GM12892 (cell line): ENCODE measurements at regions not wholly inside any gene's neighbourhood (a gene's known extent, or its start where the extent isn't known, plus 50 kb on each side); places are given as distances from the start of the nearest gene placed in this dataset.

Experiments
- DNase-seq: peaks from one replicate; pipeline ENCODE4 v3.0.0; 2011; ENCODE audit not compliant: insufficient read length
- FAIRE-seq: peaks from 2 replicates; lab custom pipeline; 2011; peaks lifted over from hg19 to GRCh38; lab: Jason Lieb, UNC
- POLR2A ChIP-seq: IDR thresholded peaks from 2 replicates; pipeline ENCODE4 v1.6.1; 2011; ENCODE audit warnings: low read depth, low read length, control low read depth
- POLR2AphosphoS5 ChIP-seq: IDR thresholded peaks from 2 replicates; pipeline ENCODE4 v1.6.1; 2011; ENCODE audit warnings: low read depth, low read length, control low read depth
- TAF1 ChIP-seq: IDR thresholded peaks from 2 replicates; pipeline ENCODE4 v1.6.1; 2011; ENCODE audit warnings: low read depth, mild to moderate bottlenecking, control low read depth, low read length, borderline replicate concordance

GRCh38 chr12:94074980-94075629 is 73.3 kb upstream of the PLXNC1 start:
- no peak for TF ChIP-seq POLR2A
- no peak for TF ChIP-seq TAF1
- no peak for TF ChIP-seq POLR2AphosphoS5
- no peak for FAIRE-seq
- DNase-seq: no peak

GRCh38 chr12:94077209-94077608 is 71.2 kb upstream of the PLXNC1 start:
- DNase-seq: no peak
- TF ChIP-seq TAF1: no peak
- TF ChIP-seq POLR2AphosphoS5: no peak
- no peak for FAIRE-seq

GRCh38 chr12:94078138-94078723 is 70.1 kb upstream of the PLXNC1 start:
- FAIRE-seq (no peak), DNase-seq (no peak)
- no peak for TF ChIP-seq TAF1
- no peak for TF ChIP-seq POLR2A
- no peak for TF ChIP-seq POLR2AphosphoS5

GRCh38 chr12:94078736-94079509 is 69.5 kb upstream of the PLXNC1 start:
- FAIRE-seq: no peak

GRCh38 chr12:94079566-94080340 is 68.6 kb upstream of the PLXNC1 start:
- no peak for FAIRE-seq
- DNase-seq: no peak
- TF ChIP-seq POLR2AphosphoS5 (no peak), TAF1 (no peak), POLR2A (no peak)

More at GRCh38 chr12:94078736-94079509, 69.5 kb upstream of the PLXNC1 start:
- no peak for DNase-seq
- no peak for TF ChIP-seq TAF1
- TF ChIP-seq POLR2A: no peak

GRCh38 chr12:94080341-94081009 is 67.9 kb upstream of the PLXNC1 start:
- FAIRE-seq: no peak
- DNase-seq: no peak
- TF ChIP-seq POLR2A: no peak
- no peak for TF ChIP-seq POLR2AphosphoS5
- no peak for TF ChIP-seq TAF1

- TF ChIP-seq TAF1 (no peak), POLR2A (no peak), POLR2AphosphoS5 (no peak)
- FAIRE-seq: no peak
- DNase-seq: no peak
Observed at GRCh38 chr12:94082690-94083089, 65.7 kb upstream of the PLXNC1 start.

- DNase-seq: no peak
- no peak for FAIRE-seq
- TF ChIP-seq TAF1: no peak
- no peak for TF ChIP-seq POLR2AphosphoS5
- TF ChIP-seq POLR2A: no peak
Observed at GRCh38 chr12:94089891-94090290, 58.5 kb upstream of the PLXNC1 start.

- DNase-seq: no peak
- no peak for FAIRE-seq
- TF ChIP-seq TAF1: no peak
- TF ChIP-seq POLR2AphosphoS5: no peak
- TF ChIP-seq POLR2A: no peak
Observed at GRCh38 chr12:94091624-94092023, 56.8 kb upstream of the PLXNC1 start.

GRCh38 chr12:94092516-94093241 is 55.7 kb upstream of the PLXNC1 start:
- FAIRE-seq (no peak), DNase-seq (no peak)

GRCh38 chr12:94094700-94095099 is 53.7 kb upstream of the PLXNC1 start:
- DNase-seq (no peak), FAIRE-seq (no peak)
- no peak for TF ChIP-seq TAF1
- no peak for TF ChIP-seq POLR2AphosphoS5
- no peak for TF ChIP-seq POLR2A

More at GRCh38 chr12:94092516-94093241, 55.7 kb upstream of the PLXNC1 start:
- TF ChIP-seq TAF1 (no peak), POLR2AphosphoS5 (no peak), POLR2A (no peak)
